AG09319 (cell line): ENCODE measurements at regions not wholly inside any gene's neighbourhood (a gene's known extent, or its start where the extent isn't known, plus 50 kb on each side); places are given as distances from the start of the nearest gene placed in this dataset.
A peak's percentile ranks its signal among the peaks of the same experiment; 100 is the strongest.

ENCODE experiments used
- DNase-seq: peaks from one replicate; pipeline ENCODE4 v3.0.0-alpha.2; 2010; ENCODE audit warnings: low read depth; ENCODE audit errors: extremely low read depth
- TF ChIP-seq, protein P1 (sequence below): IDR thresholded peaks from 2 replicates; pipeline ENCODE4 v1.5.1; 2011; ENCODE audit warnings: low read depth, mild to moderate bottlenecking, inconsistent platforms, low read length, moderate library complexity

DNA sequence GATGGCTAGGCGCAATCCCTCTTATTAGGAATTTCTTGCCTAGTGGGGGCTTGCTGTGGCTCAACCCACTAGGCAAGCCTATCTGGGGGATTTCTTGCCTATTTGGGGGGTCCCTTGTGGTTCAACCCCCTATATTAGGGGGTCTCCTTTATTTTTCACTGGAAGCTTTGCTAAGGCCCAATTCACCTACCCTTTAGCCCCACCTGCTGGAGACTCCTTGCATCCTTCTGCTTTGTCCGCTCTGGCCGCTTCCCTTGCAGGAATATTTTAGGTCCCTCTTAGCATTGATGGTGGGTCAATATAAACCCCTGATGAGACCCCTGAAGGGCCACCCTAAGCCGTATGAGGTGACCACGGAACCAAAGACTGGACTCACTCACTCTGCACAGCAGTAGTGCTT, 1552.1 kb downstream of the AACS start:
- no peak for DNase-seq

DNA sequence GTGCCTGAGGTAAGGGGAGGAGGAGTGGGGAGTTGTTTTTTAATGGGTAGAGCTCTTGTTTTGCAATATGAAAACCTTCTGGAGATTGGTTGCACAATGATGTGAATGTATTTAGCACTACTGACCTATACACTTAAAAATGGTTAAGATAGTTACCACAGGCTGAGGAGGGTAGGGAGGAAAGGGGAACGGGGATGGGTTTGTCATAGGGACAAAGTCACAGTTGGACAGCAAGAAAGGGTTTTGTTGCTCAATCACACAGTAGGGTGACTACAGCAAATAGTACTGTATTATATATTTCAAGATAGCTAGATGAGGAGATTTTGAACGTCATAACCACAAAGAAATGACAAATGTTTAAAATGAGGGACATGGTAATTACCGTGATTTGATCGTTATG, 1562.4 kb downstream of the AACS start:
- TF ChIP-seq, protein P1, sequence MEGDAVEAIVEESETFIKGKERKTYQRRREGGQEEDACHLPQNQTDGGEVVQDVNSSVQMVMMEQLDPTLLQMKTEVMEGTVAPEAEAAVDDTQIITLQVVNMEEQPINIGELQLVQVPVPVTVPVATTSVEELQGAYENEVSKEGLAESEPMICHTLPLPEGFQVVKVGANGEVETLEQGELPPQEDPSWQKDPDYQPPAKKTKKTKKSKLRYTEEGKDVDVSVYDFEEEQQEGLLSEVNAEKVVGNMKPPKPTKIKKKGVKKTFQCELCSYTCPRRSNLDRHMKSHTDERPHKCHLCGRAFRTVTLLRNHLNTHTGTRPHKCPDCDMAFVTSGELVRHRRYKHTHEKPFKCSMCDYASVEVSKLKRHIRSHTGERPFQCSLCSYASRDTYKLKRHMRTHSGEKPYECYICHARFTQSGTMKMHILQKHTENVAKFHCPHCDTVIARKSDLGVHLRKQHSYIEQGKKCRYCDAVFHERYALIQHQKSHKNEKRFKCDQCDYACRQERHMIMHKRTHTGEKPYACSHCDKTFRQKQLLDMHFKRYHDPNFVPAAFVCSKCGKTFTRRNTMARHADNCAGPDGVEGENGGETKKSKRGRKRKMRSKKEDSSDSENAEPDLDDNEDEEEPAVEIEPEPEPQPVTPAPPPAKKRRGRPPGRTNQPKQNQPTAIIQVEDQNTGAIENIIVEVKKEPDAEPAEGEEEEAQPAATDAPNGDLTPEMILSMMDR: no peak
- DNase-seq: no peak

More for the DNA sequence above, 1552.1 kb downstream of the AACS start:
- TF ChIP-seq, protein P1: peak; percentile 37

DNA sequence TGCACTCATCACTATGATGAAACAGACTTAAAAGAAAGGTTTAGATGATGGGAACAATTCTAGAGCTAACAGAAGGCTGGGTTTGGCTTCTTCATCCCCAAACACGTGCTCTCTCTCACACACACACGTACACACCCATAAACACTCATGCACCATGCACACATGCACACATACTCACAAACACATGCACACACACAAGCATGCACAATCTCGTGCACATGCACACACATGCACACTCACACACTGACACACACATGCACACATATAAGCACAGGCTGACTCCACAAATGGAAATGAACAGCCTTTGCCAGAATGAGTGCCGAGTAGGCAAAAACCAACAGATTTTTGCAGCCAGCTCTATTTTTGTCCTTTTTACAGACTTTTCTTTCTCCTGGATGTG, 1571.6 kb downstream of the AACS start:
- DNase-seq: no peak
- TF ChIP-seq, protein P1: no peak

DNA sequence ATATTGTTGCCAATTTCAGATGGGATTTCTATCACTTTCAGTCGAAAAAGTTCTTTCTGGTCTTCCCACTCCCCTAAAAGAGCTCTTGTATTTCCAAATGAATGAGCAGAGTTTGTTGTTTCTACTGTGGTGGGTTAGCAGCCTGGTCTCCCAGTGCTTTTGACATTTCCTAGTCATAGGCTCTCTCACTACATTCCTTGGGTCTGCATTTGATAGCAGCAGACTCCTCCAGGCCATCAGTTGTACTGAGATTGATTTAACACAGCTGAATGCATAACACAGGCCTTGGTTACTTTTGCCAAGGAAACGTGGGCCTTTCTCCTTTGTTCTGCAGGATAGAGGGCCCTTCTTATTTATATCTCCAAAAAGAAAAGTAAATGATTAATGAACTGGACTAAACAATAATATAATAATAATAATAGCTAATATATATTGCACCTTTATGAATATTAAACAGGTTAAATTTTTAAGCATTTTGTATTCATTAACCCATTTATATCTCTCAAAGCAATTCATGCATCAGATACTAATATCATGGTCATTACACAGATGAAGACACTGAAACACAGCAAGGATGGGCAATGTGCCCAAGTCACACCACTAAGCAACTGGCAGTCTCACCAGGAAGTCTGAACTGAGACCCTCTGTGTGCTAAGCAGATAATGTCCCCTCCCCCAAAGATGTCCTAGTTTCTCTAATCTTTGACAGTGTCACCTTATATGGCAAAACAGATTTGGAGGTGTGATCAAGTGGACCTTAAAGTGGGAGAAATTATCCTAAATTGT, 1579.2 kb downstream of the AACS start:
- DNase-seq: no peak
- TF ChIP-seq, protein P1: no peak

DNA sequence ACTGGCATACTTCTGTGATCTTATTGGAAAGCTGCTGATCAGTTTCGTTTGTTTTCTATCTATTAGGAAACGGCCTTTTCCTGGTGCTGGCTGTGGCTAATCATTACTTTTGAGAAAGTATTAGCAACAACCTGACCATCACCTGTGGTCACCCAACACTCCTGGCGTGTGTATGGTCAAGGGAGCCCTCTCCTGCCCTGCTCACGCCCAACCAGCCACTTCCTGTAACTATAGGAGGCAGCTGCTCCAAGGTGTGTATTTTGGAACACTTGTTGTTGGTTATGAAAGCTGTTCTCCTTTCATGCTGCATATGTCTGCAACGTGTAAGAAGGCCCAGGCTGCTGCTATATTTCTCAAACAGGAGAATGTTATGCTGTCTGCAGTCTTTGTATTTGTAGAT, 1582.8 kb downstream of the AACS start:
- DNase-seq: no peak
- TF ChIP-seq, protein P1: no peak

DNA sequence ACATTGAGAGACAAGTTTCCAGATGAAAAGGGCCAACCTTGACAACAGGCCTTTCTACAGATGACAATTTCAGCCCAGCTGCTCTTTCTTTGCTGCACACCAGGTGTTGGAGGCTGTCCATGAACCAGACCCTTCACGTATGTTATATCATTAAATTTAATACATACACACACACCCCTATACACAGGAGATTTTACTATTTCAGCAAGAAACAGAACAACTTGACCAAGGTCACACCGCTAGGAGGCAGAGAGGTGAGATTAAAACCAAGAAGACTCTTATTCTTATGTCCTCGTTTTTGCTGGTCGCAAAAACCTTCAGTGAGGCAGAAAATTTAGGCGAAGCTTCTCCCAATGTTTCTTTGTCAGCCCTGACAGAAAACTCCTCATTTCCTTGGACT, 1585.9 kb downstream of the AACS start:
- TF ChIP-seq, protein P1: no peak
- DNase-seq: no peak

DNA sequence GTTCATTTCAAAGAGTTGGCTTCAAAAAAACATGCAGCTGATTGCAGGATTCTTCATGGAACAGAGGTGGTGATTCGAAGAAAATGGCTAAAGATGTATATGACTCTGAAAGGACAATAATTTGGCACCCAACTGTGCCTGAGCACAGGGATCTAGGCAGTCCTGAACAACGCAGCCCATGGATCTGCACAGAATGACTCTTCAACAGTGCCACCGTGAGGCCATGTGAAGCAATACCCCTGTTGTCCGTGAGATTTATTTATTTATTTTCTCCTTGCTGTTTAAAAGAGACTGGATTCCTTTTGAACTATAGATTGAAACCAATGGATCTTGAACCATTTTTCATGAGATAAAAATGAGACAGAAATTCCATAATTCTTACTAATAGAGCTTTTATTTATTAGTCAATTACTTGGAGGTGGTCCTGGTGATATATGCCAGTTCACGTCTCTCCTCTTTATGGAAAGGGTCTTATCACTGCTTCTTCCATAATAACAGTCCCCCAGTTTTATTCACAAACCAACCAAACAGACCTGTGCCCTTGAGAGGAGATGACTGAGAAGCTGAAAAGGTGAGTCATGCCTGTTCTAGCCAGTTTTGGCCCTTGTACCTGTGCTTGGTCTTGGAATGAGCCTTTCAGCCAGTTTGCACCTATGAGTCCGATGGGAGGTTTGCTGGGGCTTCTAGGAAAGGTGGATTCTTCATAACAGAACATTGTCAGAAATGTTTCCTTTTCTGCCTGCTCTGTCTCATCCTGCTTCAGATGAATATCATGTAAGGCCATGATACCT, 1598.3 kb downstream of the AACS start:
- TF ChIP-seq, protein P1: 0 out of 2 replicates have a peak, but pooled peaks have one; percentile 2
- no peak for DNase-seq
